ENCODE measurements at regions not wholly inside any gene's neighbourhood (a gene's known extent, or its start where the extent isn't known, plus 50 kb on each side); places are given as distances from the start of the nearest gene placed in this dataset.

DNA sequence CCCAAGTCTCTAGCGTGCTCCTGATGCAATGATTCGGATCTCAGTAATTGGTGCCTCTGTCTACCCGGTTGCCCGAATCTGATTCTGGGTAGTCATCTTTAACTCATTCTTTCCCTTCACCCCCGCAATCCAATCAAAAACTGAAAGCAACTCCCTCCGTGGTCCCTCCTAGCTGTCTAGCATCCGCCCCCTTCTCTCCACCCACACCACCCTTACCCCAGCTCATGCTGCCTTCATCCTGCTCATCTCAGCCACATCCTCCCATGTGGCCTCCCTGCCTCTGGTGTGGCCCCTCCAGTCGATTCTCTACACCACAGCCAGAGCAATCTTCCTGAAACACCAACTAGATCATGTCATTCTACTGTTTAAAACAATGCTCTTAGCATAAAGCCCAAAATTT, 62.3 kb downstream of the TTC32 start:
- TF ChIP-seq, protein P1, sequence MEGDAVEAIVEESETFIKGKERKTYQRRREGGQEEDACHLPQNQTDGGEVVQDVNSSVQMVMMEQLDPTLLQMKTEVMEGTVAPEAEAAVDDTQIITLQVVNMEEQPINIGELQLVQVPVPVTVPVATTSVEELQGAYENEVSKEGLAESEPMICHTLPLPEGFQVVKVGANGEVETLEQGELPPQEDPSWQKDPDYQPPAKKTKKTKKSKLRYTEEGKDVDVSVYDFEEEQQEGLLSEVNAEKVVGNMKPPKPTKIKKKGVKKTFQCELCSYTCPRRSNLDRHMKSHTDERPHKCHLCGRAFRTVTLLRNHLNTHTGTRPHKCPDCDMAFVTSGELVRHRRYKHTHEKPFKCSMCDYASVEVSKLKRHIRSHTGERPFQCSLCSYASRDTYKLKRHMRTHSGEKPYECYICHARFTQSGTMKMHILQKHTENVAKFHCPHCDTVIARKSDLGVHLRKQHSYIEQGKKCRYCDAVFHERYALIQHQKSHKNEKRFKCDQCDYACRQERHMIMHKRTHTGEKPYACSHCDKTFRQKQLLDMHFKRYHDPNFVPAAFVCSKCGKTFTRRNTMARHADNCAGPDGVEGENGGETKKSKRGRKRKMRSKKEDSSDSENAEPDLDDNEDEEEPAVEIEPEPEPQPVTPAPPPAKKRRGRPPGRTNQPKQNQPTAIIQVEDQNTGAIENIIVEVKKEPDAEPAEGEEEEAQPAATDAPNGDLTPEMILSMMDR (IDR thresholded peaks at IDR 0.05), result no peak
- TF ChIP-seq POLR2A (IDR thresholded peaks at IDR 0.05), result no peak

Data from adrenal gland (tissue), 5 donors.